Neural cell (in vitro differentiated cells): ENCODE measurements at regions not wholly inside any gene's neighbourhood (a gene's known extent, or its start where the extent isn't known, plus 50 kb on each side); places are given as distances from the start of the nearest gene placed in this dataset.

Experiments
- H2AFZ ChIP-seq: fragments of 200-600, 300-800 bp; sonication (generic), shearing (Covaris generic); 2 replicates; pipeline ENCODE4 v1.6.0; 2014; ENCODE audit warnings: low read depth, mild to moderate bottlenecking, antibody characterized with exemption, low read length, moderate library complexity
- H3F3A ChIP-seq: fragments of 200-600 bp; shearing (Covaris generic); 2 replicates; pipeline ENCODE4 v1.6.1; 2016; ENCODE audit warnings: mild to moderate bottlenecking, moderate library complexity, mixed read lengths, antibody characterized with exemption, low read length; ENCODE audit not compliant: insufficient read depth, poor library complexity, severe bottlenecking
- H3K27ac ChIP-seq: fragments of 200-600, 300-800 bp; sonication (generic), shearing (Covaris generic); 2 replicates; pipeline ENCODE4 v1.5.1; 2014; ENCODE audit warnings: mild to moderate bottlenecking, low read length, moderate library complexity
- H3K27me3 ChIP-seq: fragments of 300-800, 200-600 bp; sonication (generic), shearing (Covaris generic); 2 replicates; pipeline ENCODE4 v1.6.0; 2014; ENCODE audit warnings: mild to moderate bottlenecking, low read depth, low read length, moderate library complexity; ENCODE audit not compliant: insufficient read depth
- H3K36me3 ChIP-seq: fragments of 300-800, 200-600 bp; sonication (generic), shearing (Covaris generic); 2 replicates; pipeline ENCODE4 v1.5.1; 2014; ENCODE audit warnings: mild to moderate bottlenecking, antibody characterized with exemption, low read length, moderate library complexity; ENCODE audit not compliant: insufficient read depth
- H3K4me2 ChIP-seq: fragments of 300-800, 200-600 bp; sonication (generic), shearing (Covaris generic); 2 replicates; pipeline ENCODE4 v1.6.0; 2014; ENCODE audit warnings: mild to moderate bottlenecking, low read length
- H3K4me3 ChIP-seq: fragments of 300-800, 200-600 bp; sonication (generic), shearing (Covaris generic); 2 replicates; pipeline ENCODE4 v1.5.1; 2014; ENCODE audit warnings: mild to moderate bottlenecking, low read length, moderate library complexity
- H3K79me2 ChIP-seq: fragments of 200-600 bp; shearing (Covaris generic); replicated peaks from 2 replicates; pipeline ENCODE4 v1.6.0; 2014; ENCODE audit warnings: mild to moderate bottlenecking, low read length, moderate library complexity; ENCODE audit not compliant: insufficient read depth
- H3K9ac ChIP-seq: fragments of 300-800, 200-600 bp; sonication (generic), shearing (Covaris generic); 2 replicates; pipeline ENCODE4 v1.6.1; 2016; ENCODE audit warnings: mild to moderate bottlenecking, low read length, mixed read lengths
- H3K9me2 ChIP-seq: fragments of 200-600 bp; shearing (Covaris generic); 2 replicates; pipeline ENCODE4 v1.6.1; 2016; ENCODE audit warnings: mild to moderate bottlenecking, low read length, mixed read lengths; ENCODE audit not compliant: insufficient read depth
- H3K9me3 ChIP-seq: fragments of 200-600, 300-800 bp; sonication (generic), shearing (Covaris generic); 2 replicates; pipeline ENCODE4 v1.6.1; 2016; ENCODE audit warnings: mild to moderate bottlenecking, mixed run types, low read length, moderate library complexity, mixed read lengths
- H4K20me1 ChIP-seq: fragments of 200-600 bp; shearing (Covaris generic); 2 replicates; pipeline ENCODE4 v1.6.1; 2016; ENCODE audit warnings: mild to moderate bottlenecking, mixed run types; ENCODE audit not compliant: insufficient read depth
- CTCF ChIP-seq: fragments of 450-650 bp; IDR thresholded peaks from 2 replicates; pipeline ENCODE4 v1.5.1; 2014; ENCODE audit warnings: antibody characterized with exemption, mild to moderate bottlenecking, moderate library complexity; ENCODE audit not compliant: poor library complexity, severe bottlenecking
- EP300 ChIP-seq: fragments of 450-650 bp; conservative IDR thresholded peaks from 2 replicates; pipeline ENCODE4 v1.6.1; 2014; ENCODE audit warnings: antibody characterized with exemption, mild to moderate bottlenecking, moderate library complexity; ENCODE audit not compliant: poor library complexity, severe bottlenecking
- EZH2 ChIP-seq: fragments of 200-600, 300-800 bp; shearing (Covaris generic), sonication (generic); IDR thresholded peaks from 2 replicates; pipeline ENCODE4 v1.6.1; 2014; ENCODE audit warnings: antibody characterized with exemption, low read length, borderline replicate concordance, mild to moderate bottlenecking; ENCODE audit not compliant: insufficient read depth, poor library complexity, severe bottlenecking
- MXI1 ChIP-seq: fragments of 450-650 bp; conservative IDR thresholded peaks from 2 replicates; pipeline ENCODE4 v1.6.1; 2014; ENCODE audit warnings: antibody characterized with exemption, mild to moderate bottlenecking; ENCODE audit not compliant: poor library complexity, severe bottlenecking
- POLR2AphosphoS5 ChIP-seq: IDR thresholded peaks from 2 replicates; pipeline ENCODE4 v1.6.1; 2012
- RAD21 ChIP-seq: fragments of 450-650 bp; conservative IDR thresholded peaks from 2 replicates; pipeline ENCODE4 v1.6.1; 2014; ENCODE audit warnings: antibody characterized with exemption, mild to moderate bottlenecking, moderate library complexity
- REST ChIP-seq: IDR thresholded peaks from 2 replicates; pipeline ENCODE4 v1.6.1; 2012; ENCODE audit warnings: borderline replicate concordance
- SMC3 ChIP-seq: fragments of 450-650 bp; conservative IDR thresholded peaks from 2 replicates; pipeline ENCODE4 v1.6.1; 2014; ENCODE audit warnings: antibody characterized with exemption, mild to moderate bottlenecking, moderate library complexity; ENCODE audit not compliant: poor library complexity
- TAF1 ChIP-seq: IDR thresholded peaks from 2 replicates; pipeline ENCODE4 v1.6.1; 2012; ENCODE audit warnings: low read depth

GRCh38 chr18:25497151-25497794 lies 145.3 kb upstream of the ZNF521 start:
- Histone ChIP-seq H3F3A (no peaks in the 10 kb centered on the region), H3K9ac (no peak overlapping the region), H3K9me2 (no peaks in the 10 kb centered on the region), H3K9me3 (no peaks in the 10 kb centered on the region), H3K27me3 (no peaks in the 10 kb centered on the region), H3K36me3 (no peaks in the 10 kb centered on the region), H2AFZ (no peak overlapping the region), H3K79me2 (no peaks in the 10 kb centered on the region), H3K27ac (no peak overlapping the region), H4K20me1 (no peaks in the 10 kb centered on the region), H3K4me3 (no peak overlapping the region), H3K4me2 (no peak overlapping the region)
- TF ChIP-seq EZH2 (no peak), SMC3 (no peak), MXI1 (no peak), EP300 (no peak), POLR2AphosphoS5 (no peak)

- no peak overlapping the region for H3K4me3 ChIP-seq
- no peak for TF ChIP-seq MXI1
- no peak for TF ChIP-seq EZH2
- no peak for TF ChIP-seq REST
- TF ChIP-seq RAD21: no peak
- TF ChIP-seq EP300: no peak
- TF ChIP-seq TAF1: no peak
- TF ChIP-seq SMC3: no peak
- H3K36me3 ChIP-seq: no peaks in the 10 kb centered on the region
Measured at GRCh38 chr18:25496544-25496943, 144.6 kb upstream of the ZNF521 start.

GRCh38 chr18:25495606-25496005 lies 143.6 kb upstream of the ZNF521 start:
- no peaks in the 10 kb centered on the region for H3K9me2 ChIP-seq
- no peak overlapping the region for H3K4me2 ChIP-seq
- H3K27me3 ChIP-seq: no peaks in the 10 kb centered on the region
- H3F3A ChIP-seq: no peaks in the 10 kb centered on the region
- H3K36me3 ChIP-seq: no peaks in the 10 kb centered on the region
- H2AFZ ChIP-seq: no peak overlapping the region
- H4K20me1 ChIP-seq: no peaks in the 10 kb centered on the region
- no peaks in the 10 kb centered on the region for H3K9me3 ChIP-seq
- no peak overlapping the region for H3K9ac ChIP-seq
- no peak overlapping the region for H3K4me3 ChIP-seq
- no peaks in the 10 kb centered on the region for H3K79me2 ChIP-seq
- H3K27ac ChIP-seq: no peak overlapping the region
- no peak for TF ChIP-seq REST
- no peak for TF ChIP-seq CTCF
- no peak for TF ChIP-seq POLR2AphosphoS5
- no peak for TF ChIP-seq TAF1
- no peak for TF ChIP-seq MXI1
- TF ChIP-seq RAD21: no peak
- no peak for TF ChIP-seq SMC3
- TF ChIP-seq EP300: no peak

More at GRCh38 chr18:25496544-25496943, 144.6 kb upstream of the ZNF521 start:
- H3K27me3 ChIP-seq: no peaks in the 10 kb centered on the region
- H4K20me1 ChIP-seq: no peaks in the 10 kb centered on the region
- no peaks in the 10 kb centered on the region for H3F3A ChIP-seq
- H3K9ac ChIP-seq: no peak overlapping the region
- H3K9me2 ChIP-seq: no peaks in the 10 kb centered on the region
- no peak overlapping the region for H3K4me2 ChIP-seq
- no peak overlapping the region for H3K27ac ChIP-seq
- H3K9me3 ChIP-seq: no peaks in the 10 kb centered on the region
- H2AFZ ChIP-seq: no peak overlapping the region
- H3K79me2 ChIP-seq: no peaks in the 10 kb centered on the region
